SU-DHL-6 (cell line): ENCODE measurements at regions not wholly inside any gene's neighbourhood (a gene's known extent, or its start where the extent isn't known, plus 50 kb on each side); places are given as distances from the start of the nearest gene placed in this dataset.
"Not testable (repeated sequence)": the region's sequence is repeated elsewhere in the genome, so short reads cannot be mapped to it uniquely, and the experiment has no call there.

Source experiments
- EZH2phosphoT487 ChIP-seq: fragments of 200-600 bp; sonication (generic), shearing (Covaris generic); conservative IDR thresholded peaks from 2 replicates; pipeline ENCODE4 v1.6.1; 2018; ENCODE audit warnings: mild to moderate bottlenecking, antibody characterized with exemption, low read length, moderate library complexity, mixed read lengths
- TF ChIP-seq, protein P1 (sequence below): fragments of 200-600 bp; sonication (generic); IDR thresholded peaks from one replicate; pipeline ENCODE4 v1.5.1; 2017; ENCODE audit warnings: antibody characterized with exemption, mild to moderate bottlenecking, low read length, moderate library complexity; ENCODE audit not compliant: insufficient read depth, poor library complexity, severe bottlenecking

DNA sequence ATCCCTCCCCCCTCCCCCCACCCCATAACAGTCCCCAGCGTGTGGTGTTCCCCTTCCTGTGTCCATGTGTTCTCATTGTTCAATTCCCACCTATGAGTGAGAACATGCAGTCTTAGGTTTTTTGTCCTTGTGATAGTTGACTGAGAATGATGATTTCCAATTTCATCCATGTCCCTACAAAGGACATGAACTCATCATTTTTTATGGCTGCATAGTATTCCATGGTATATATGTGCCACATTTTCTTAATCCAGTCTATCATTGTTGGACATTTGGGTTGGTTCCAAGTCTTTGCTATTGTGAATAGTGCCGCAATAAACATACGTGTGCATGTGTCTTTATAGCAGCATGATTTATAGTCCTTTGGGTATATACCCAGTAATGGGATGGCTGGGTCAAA lies 180.1 kb upstream of the C1QTNF3 start:
- TF ChIP-seq, protein P1, sequence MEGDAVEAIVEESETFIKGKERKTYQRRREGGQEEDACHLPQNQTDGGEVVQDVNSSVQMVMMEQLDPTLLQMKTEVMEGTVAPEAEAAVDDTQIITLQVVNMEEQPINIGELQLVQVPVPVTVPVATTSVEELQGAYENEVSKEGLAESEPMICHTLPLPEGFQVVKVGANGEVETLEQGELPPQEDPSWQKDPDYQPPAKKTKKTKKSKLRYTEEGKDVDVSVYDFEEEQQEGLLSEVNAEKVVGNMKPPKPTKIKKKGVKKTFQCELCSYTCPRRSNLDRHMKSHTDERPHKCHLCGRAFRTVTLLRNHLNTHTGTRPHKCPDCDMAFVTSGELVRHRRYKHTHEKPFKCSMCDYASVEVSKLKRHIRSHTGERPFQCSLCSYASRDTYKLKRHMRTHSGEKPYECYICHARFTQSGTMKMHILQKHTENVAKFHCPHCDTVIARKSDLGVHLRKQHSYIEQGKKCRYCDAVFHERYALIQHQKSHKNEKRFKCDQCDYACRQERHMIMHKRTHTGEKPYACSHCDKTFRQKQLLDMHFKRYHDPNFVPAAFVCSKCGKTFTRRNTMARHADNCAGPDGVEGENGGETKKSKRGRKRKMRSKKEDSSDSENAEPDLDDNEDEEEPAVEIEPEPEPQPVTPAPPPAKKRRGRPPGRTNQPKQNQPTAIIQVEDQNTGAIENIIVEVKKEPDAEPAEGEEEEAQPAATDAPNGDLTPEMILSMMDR: not testable (repeated sequence)
- not testable (repeated sequence) for TF ChIP-seq EZH2phosphoT487
